Neutrophil (primary cell): ENCODE measurements at regions not wholly inside any gene's neighbourhood (a gene's known extent, or its start where the extent isn't known, plus 50 kb on each side); places are given as distances from the start of the nearest gene placed in this dataset.

Experiments used
- H3K27ac ChIP-seq: fragments of 200-600 bp; sonication (generic); 2 replicates; pipeline ENCODE4 v1.5.1; 2016; ENCODE audit warnings: mild to moderate bottlenecking, moderate library complexity
- H3K27me3 ChIP-seq: fragments of 200-600 bp; sonication (generic); 2 replicates; pipeline ENCODE4 v1.6.0; 2016; ENCODE audit warnings: mild to moderate bottlenecking
- H3K36me3 ChIP-seq: fragments of 200-600 bp; sonication (generic); 2 replicates; pipeline ENCODE4 v1.5.1; 2017
- H3K4me1 ChIP-seq, 2 experiments: fragments of 200-600 bp in 1 of 2; sonication (generic) in 1 of 2; 1 replicate in 1 of 2; 2 replicates in 1 of 2; pipeline versions ENCODE4 v1.5.1 to v1.6.1; 2013 to 2016; ENCODE audit warnings: low read depth in 1 of 2, low read length in 1 of 2, mild to moderate bottlenecking in 1 of 2, moderate library complexity in 1 of 2; ENCODE audit not compliant: control insufficient read depth in 1 of 2, insufficient read depth in 1 of 2
- H3K4me3 ChIP-seq, 2 experiments: fragments of 200-600 bp in 1 of 2; sonication (generic) in 1 of 2; 1 replicate in 1 of 2; 2 replicates in 1 of 2; pipeline ENCODE4 v1.5.1; 2013 to 2016; ENCODE audit warnings: low read depth in 1 of 2, low read length in 1 of 2, mild to moderate bottlenecking in 1 of 2, moderate library complexity in 1 of 2
- H3K9me3 ChIP-seq: fragments of 200-600 bp; sonication (generic); 2 replicates; pipeline ENCODE4 v1.5.1; 2016
- CTCF ChIP-seq: fragments of 200-600 bp; sonication (generic); IDR thresholded peaks from 2 replicates; pipeline ENCODE4 v1.5.1; 2016; ENCODE audit warnings: antibody characterized with exemption

DNA sequence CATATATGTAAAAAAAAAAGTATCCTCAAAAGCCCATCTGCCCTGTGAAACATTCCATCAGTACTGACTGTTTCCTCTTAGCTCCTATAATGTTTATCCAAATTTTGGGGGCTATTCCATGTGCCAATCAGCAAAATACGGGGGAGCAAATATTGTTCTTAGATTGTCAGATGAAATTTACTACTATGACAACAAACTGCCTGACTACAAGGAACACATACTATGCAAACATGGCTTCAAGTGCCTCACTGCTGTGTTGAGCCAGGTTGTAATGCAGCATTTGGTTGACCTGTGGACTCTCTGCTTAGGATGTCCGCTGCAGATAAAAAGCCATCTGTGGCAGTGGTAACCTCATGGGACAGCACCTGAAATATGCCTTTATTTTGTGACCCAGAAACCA lies 98.2 kb upstream of the SCEL start:
- no peak overlapping the region for H3K4me3 ChIP-seq
- H3K27ac ChIP-seq, result no peak overlapping the region
- H3K27me3 ChIP-seq, result no peaks in the 10 kb centered on the region
- no peak for TF ChIP-seq CTCF
- no peaks in the 10 kb centered on the region for H3K4me1 ChIP-seq
- no peaks in the 10 kb centered on the region for H3K36me3 ChIP-seq
- H3K9me3 ChIP-seq, result no peaks in the 10 kb centered on the region

GRCh38 chr13:77434289-77434688 lies 101.2 kb upstream of the SCEL start:
- TF ChIP-seq CTCF, result no peak

GRCh38 chr13:77431449-77431848 lies 104.1 kb upstream of the SCEL start:
- Histone ChIP-seq H3K27me3 (no peaks in the 10 kb centered on the region), H3K4me1 (no peaks in the 10 kb centered on the region), H3K27ac (no peak overlapping the region), H3K36me3 (no peaks in the 10 kb centered on the region), H3K4me3 (no peak overlapping the region), H3K9me3 (no peaks in the 10 kb centered on the region)
- TF ChIP-seq CTCF, result no peak

More at GRCh38 chr13:77434289-77434688, 101.2 kb upstream of the SCEL start:
- Histone ChIP-seq H3K27ac (no peak overlapping the region), H3K4me3 (no peak overlapping the region), H3K9me3 (no peaks in the 10 kb centered on the region), H3K36me3 (no peaks in the 10 kb centered on the region), H3K4me1 (no peaks in the 10 kb centered on the region), H3K27me3 (no peaks in the 10 kb centered on the region)

DNA sequence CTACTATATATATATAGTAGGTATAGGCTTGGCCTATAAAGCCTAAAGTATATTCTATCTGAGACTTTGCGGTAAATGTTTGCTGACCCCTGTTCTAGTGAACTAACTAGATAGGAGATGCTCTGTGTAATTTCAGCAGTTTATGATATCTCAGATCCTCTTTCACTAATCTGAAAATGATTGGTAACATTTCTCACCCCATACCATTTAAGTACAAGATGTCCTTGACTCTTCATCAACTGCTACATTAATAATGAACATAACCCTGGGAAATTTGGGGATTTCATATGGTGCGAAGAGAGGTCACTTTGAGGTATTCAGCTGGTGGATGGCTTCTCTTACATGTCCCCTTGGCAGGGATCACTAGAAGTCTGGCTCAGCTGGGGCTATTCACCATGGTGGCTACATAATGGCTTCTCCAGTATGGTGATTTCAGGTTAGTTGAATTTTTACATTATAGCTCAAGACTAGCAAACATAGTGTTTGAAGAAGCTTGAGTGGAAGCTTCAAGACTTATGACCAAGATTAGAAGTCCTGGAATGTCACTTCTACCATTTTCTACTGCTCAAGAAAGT lies 103.6 kb upstream of the MYCBP2 start:
- Histone ChIP-seq H3K27ac (no peak overlapping the region), H3K4me3 (no peak overlapping the region), H3K27me3 (no peaks in the 10 kb centered on the region), H3K36me3 (no peaks in the 10 kb centered on the region), H3K4me1 (no peaks in the 10 kb centered on the region), H3K9me3 (no peaks in the 10 kb centered on the region)
- TF ChIP-seq CTCF, result no peak

DNA sequence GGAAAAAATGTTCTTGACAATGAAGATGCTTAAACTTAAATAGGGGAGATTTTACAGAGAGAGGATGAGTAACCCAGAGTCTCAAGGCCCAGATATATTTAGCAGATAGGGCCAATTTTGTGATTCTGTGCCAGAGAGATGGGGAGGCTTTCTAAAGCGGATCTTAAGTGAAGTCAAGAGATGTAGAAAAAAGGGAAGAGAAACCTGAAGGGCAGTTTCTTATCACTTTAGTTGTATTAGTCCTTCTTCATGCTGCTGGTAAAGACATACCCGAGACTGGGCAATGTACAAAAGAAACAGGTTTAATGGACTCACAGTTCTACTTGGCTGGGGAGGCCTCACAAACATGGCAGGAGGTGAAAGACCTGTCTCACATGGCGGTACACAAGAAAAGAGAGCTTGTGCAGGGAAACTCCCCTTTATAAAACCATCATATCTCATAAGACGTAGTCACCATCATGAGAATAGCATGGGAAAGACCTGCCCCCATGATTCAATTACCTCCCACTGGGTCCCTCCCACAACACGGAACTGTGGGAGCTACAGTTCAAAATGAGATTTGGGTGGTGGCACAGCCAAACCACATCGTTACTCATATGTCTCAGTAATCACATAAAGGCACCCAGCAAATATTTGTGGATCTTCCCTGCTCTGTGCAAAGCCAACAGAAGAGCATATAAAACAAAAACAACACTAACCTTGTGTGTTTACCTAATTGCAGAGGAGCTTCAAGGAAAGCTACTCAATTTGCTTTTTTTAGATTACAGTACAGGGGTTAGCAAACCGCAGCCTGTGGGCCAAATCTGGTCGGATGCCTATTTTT lies 102.6 kb upstream of the MYCBP2 start:
- H3K9me3 ChIP-seq, result no peaks in the 10 kb centered on the region
- no peaks in the 10 kb centered on the region for H3K4me1 ChIP-seq
- H3K4me3 ChIP-seq, result no peak overlapping the region
- H3K36me3 ChIP-seq, result no peaks in the 10 kb centered on the region
- no peak for TF ChIP-seq CTCF
- H3K27me3 ChIP-seq, result no peaks in the 10 kb centered on the region
- no peak overlapping the region for H3K27ac ChIP-seq
